RWPE2 (cell line): ENCODE measurements at regions not wholly inside any gene's neighbourhood (a gene's known extent, or its start where the extent isn't known, plus 50 kb on each side); places are given as distances from the start of the nearest gene placed in this dataset.

Experiments
- ATAC-seq: fragments of 200-7000 bp; cut with Tn5 transposase; 3 replicates; pipeline ENCODE4 v1.9.1; 2021; ENCODE audit warnings: low read depth
- DNase-seq: peaks from one replicate; pipeline ENCODE4 v3.0.0-alpha.2; 2020; ENCODE audit warnings: low spot score
- H3K27ac ChIP-seq: fragments of 450-650 bp; 2 replicates; pipeline ENCODE4 v1.5.1; 2017; ENCODE audit warnings: mild to moderate bottlenecking; ENCODE audit not compliant: poor library complexity, severe bottlenecking
- H3K27me3 ChIP-seq: fragments of 250-450 bp; sonication (Bioruptor Pico); 2 replicates; pipeline ENCODE4 v1.5.1; 2021; ENCODE audit warnings: mild to moderate bottlenecking, moderate library complexity; ENCODE audit not compliant: insufficient read depth, poor library complexity, severe bottlenecking
- H3K36me3 ChIP-seq: fragments of 250-450 bp; sonication (Bioruptor Pico); 2 replicates; pipeline ENCODE4 v1.5.1; 2020; ENCODE audit warnings: low read depth, mild to moderate bottlenecking, moderate library complexity
- H3K4me1 ChIP-seq: fragments of 250-450 bp; sonication (Bioruptor Pico); 2 replicates; pipeline ENCODE4 v1.5.1; 2021; ENCODE audit warnings: mild to moderate bottlenecking, moderate library complexity; ENCODE audit not compliant: insufficient read depth, poor library complexity, severe bottlenecking
- H3K4me3 ChIP-seq: fragments of 250-450 bp; sonication (Bioruptor Pico); 2 replicates; pipeline ENCODE4 v1.5.1; 2021; ENCODE audit warnings: mild to moderate bottlenecking, moderate library complexity; ENCODE audit not compliant: severe bottlenecking
- H3K9me3 ChIP-seq: fragments of 250-450 bp; sonication (Bioruptor Pico); 2 replicates; pipeline ENCODE4 v1.5.1; 2021; ENCODE audit warnings: mild to moderate bottlenecking, moderate library complexity; ENCODE audit not compliant: severe bottlenecking
- TF ChIP-seq, protein P1 (sequence below): fragments of 450-650 bp; IDR thresholded peaks from one replicate; pipeline ENCODE4 v1.5.1; 2017; ENCODE audit warnings: mild to moderate bottlenecking, moderate library complexity; ENCODE audit not compliant: poor library complexity, severe bottlenecking

DNA sequence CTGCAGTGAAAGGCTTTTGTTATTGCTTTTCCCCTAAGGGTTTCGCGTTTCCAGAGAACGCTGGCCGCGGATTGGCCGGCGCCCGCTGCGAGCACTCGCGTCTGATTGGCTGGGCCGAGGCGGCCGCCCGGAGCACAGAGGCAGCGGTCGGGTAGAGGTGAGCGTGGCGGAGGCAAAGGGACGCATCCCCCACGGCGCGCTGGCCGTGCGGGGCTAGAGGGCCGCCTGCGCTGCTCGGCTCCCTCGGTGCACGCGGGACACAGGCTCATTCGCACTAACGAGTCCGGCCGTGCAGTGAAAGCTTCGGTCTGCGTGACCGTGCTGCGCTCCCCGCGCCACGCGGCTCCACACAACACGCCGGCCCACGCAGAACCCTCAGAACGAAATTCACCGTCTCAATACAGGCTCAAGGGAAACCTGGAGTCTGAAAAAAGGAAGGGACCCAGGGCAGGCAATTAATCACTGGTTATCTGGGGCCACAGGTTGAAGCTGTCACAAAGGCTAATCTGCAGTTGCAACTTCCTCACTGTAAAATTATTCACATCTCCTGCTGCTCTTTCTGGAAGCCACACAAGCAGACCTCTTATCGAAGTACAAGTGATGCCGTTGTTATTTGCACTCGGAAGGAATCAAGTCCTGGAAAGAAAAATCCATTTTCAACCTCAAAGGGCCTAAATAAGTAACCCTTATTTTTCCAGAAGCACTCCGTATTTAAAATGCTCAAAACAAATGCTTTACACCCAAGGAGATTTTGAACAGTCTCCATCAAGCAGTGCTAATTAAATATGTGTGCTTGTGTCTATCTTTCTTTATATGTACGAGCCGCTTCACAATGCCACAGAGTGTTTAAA is 94.6 kb downstream of the ZNF608 start:
- peak overlapping the region; percentile 33 for H3K4me3 ChIP-seq
- DNase-seq (peak; percentile 85), ATAC-seq (peak; percentile 82)
- H3K4me1 ChIP-seq, result peaks cover 45% of the 10 kb centered on the region
- TF ChIP-seq, protein P1, sequence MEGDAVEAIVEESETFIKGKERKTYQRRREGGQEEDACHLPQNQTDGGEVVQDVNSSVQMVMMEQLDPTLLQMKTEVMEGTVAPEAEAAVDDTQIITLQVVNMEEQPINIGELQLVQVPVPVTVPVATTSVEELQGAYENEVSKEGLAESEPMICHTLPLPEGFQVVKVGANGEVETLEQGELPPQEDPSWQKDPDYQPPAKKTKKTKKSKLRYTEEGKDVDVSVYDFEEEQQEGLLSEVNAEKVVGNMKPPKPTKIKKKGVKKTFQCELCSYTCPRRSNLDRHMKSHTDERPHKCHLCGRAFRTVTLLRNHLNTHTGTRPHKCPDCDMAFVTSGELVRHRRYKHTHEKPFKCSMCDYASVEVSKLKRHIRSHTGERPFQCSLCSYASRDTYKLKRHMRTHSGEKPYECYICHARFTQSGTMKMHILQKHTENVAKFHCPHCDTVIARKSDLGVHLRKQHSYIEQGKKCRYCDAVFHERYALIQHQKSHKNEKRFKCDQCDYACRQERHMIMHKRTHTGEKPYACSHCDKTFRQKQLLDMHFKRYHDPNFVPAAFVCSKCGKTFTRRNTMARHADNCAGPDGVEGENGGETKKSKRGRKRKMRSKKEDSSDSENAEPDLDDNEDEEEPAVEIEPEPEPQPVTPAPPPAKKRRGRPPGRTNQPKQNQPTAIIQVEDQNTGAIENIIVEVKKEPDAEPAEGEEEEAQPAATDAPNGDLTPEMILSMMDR, result no peak
- H3K9me3 ChIP-seq, result no peaks in the 10 kb centered on the region
- H3K36me3 ChIP-seq, result no peaks in the 10 kb centered on the region
- H3K27me3 ChIP-seq, result no peaks in the 10 kb centered on the region
- peak overlapping the region; percentile 58 for H3K27ac ChIP-seq

DNA sequence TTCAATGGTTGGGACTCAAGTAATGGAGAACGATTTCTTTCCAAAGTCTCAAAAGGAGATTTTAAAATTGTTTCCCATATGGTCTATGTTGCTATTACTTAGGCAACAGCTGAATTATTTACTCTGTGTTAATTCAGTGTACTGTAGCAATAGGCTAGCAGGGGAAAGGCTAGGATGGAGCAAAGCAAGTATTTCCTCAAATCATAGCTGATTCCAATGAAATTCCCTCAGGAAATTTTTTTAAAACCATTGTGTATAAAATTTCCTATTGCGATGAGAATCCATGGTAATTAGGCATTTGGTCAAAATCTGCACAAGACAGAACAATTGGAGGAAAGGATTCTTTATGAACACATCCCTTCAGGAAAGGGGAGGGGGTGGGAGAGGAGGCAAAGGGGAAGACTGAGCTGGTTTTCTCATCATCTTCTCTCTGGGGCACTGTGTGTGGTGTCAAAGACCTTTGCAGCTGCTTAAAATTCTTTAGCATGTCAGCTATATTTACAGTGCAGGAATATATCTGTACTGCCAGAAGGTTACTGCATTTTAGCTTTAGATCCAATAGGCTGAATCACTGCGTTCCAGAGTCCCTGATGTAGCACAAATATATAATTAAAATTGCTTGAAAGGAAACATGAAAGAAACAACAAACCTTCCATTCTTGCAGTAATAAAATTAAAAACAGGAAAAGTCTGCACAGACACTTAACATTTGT is 95.3 kb downstream of the ZNF608 start:
- H3K27me3 ChIP-seq, result no peaks in the 10 kb centered on the region
- DNase-seq (no peak), ATAC-seq (peak; percentile 41)
- H3K36me3 ChIP-seq, result no peaks in the 10 kb centered on the region
- no peaks in the 10 kb centered on the region for H3K9me3 ChIP-seq
- peak overlapping the region; percentile 33 for H3K4me3 ChIP-seq
- TF ChIP-seq, protein P1, result no peak
- H3K27ac ChIP-seq, result peak overlapping the region; percentile 58
- peaks cover 45% of the 10 kb centered on the region for H3K4me1 ChIP-seq

DNA sequence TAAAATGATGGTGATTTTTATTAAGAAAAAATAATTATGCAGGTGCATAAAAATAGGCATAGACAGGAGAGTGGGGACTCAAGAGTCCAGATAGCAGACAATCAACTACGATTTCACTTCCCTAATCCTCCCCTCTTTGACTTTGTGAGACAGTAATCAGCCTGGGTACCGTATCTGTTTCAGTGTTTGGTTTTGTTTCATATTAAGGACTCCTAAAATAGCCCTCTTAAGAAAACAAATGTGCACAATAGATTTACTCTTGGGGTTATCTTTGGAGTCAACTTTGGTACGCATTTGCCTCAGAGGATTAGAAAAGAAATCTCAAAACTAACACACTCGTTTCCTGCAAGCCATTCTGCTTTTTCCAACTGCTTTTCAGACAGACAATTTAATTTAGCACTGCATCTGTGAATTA is 96.3 kb downstream of the ZNF608 start:
- ATAC-seq, result no peak
- H3K4me1 ChIP-seq, result peaks cover 36% of the 10 kb centered on the region

DNA sequence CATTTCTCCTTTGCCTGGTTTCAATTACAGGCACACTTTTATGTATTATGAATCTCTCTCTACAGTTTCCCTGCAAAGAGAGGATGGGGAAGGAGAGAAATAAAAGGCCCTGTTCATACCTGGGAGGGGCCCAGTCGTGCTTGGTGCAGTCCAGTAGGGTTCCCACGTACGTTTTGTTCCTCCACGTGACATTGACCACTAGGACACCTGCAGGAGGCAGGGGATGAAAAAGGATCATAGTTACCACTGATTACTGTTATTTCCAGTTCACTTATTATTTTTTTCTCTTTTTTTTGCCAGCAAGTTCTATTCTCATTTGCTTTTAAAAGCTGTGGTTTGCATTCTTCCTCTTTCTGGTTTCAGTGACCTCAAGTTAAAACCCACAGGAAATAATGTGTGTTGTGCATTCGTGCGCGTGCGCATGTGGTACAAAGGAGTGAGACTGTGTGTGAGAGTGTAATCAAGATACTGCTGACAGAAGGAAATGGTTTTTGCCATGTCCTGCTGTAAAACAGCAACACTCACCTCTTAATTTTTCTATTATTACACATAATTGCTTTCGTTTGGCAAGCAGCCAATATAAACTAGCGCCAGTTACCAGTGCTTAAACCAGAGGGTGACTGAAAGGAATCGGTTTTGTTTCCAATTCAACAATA is 96.8 kb downstream of the ZNF608 start:
- Histone ChIP-seq H3K27me3 (no peaks in the 10 kb centered on the region), H3K27ac (peak overlapping the region; percentile 58), H3K4me1 (peaks cover 34% of the 10 kb centered on the region), H3K4me3 (no peak overlapping the region), H3K36me3 (no peaks in the 10 kb centered on the region), H3K9me3 (no peaks in the 10 kb centered on the region)
- DNase-seq (no peak), ATAC-seq (peak; percentile 57)
- TF ChIP-seq, protein P1, result no peak

More for the DNA sequence above, 96.3 kb downstream of the ZNF608 start:
- no peak overlapping the region for H3K4me3 ChIP-seq
- DNase-seq, result no peak
- peak overlapping the region; percentile 58 for H3K27ac ChIP-seq
- TF ChIP-seq, protein P1, result no peak
- no peaks in the 10 kb centered on the region for H3K9me3 ChIP-seq
- no peaks in the 10 kb centered on the region for H3K36me3 ChIP-seq
- H3K27me3 ChIP-seq, result no peaks in the 10 kb centered on the region
